ENCODE measurements at regions not wholly inside any gene's neighbourhood (a gene's known extent, or its start where the extent isn't known, plus 50 kb on each side); places are given as distances from the start of the nearest gene placed in this dataset.

GRCh38 chr12:76242813-76243550 is 105.2 kb downstream of the BBS10 start:
- BruUV-seq (replicated peaks): no TSS peak
- ChIA-PET POLR2A (ENCODE audit: unreplicated experiment) (no interaction called here), CTCF (no interaction called here)

GRCh38 chr12:76241371-76241770 is 106.8 kb downstream of the BBS10 start:
- no peaks in the 10 kb centered on the region for H3K79me2 ChIP-seq (ENCODE audit: low read depth)
- peaks cover 12% of the 10 kb centered on the region for H3K4me1 ChIP-seq (replicated peaks; ENCODE audit: insufficient read depth)
- H3K9me3 ChIP-seq (ENCODE audit: insufficient read depth, low read depth): no peaks in the 10 kb centered on the region; the same call in 1 of the 2 replicates
- no peaks in the 10 kb centered on the region for H3K27me3 ChIP-seq (ENCODE audit: insufficient read depth, low read depth)
- intact Hi-C loops (cut with micrococcal nuclease; ENCODE audit: unreplicated experiment): no loop called here
- H3K4me2 ChIP-seq: no peak overlapping the region
- H3K27ac ChIP-seq: no peak overlapping the region
- peaks cover 8% of the 10 kb centered on the region; the same call in 1 of the 2 replicates for H3F3A ChIP-seq (ENCODE audit: insufficient read depth, low read depth)
- DNase-seq: no peak
- ChIA-PET POLR2A (ENCODE audit: unreplicated experiment) (no interaction called here), CTCF (no interaction called here)
- no peak overlapping the region for H3K4me3 ChIP-seq
- no peaks in the 10 kb centered on the region for H3K36me3 ChIP-seq (ENCODE audit: low read depth)
- H3K9me2 ChIP-seq (ENCODE audit: insufficient read depth): no peaks in the 10 kb centered on the region
- no TSS peak for BruUV-seq (replicated peaks)
- no peaks in the 10 kb centered on the region for H4K20me1 ChIP-seq (ENCODE audit: insufficient read depth)
- H2AFZ ChIP-seq: no peak overlapping the region
- TF ChIP-seq CTCF (conservative IDR thresholded peaks at IDR 0.05): no peak
- no peak for TF ChIP-seq EZH2 (IDR thresholded peaks at IDR 0.05; ENCODE audit: low read depth)

More at GRCh38 chr12:76242813-76243550, 105.2 kb downstream of the BBS10 start:
- Histone ChIP-seq H3K79me2 (ENCODE audit: low read depth) (no peaks in the 10 kb centered on the region), H3F3A (ENCODE audit: insufficient read depth, low read depth) (no peaks in the 10 kb centered on the region), H2AFZ (no peak overlapping the region), H3K27ac (no peak overlapping the region), H4K20me1 (ENCODE audit: insufficient read depth) (no peaks in the 10 kb centered on the region), H3K4me3 (no peak overlapping the region), H3K27me3 (ENCODE audit: insufficient read depth, low read depth) (no peaks in the 10 kb centered on the region), H3K4me2 (no peak overlapping the region), H3K36me3 (ENCODE audit: low read depth) (no peaks in the 10 kb centered on the region), H3K4me1 (replicated peaks; ENCODE audit: insufficient read depth) (no peaks in the 10 kb centered on the region), H3K9me2 (ENCODE audit: insufficient read depth) (no peaks in the 10 kb centered on the region), H3K9me3 (ENCODE audit: insufficient read depth, low read depth) (no peaks in the 10 kb centered on the region)
- DNase-seq: no peak
- TF ChIP-seq EZH2 (IDR thresholded peaks at IDR 0.05; ENCODE audit: low read depth) (no peak), CTCF (conservative IDR thresholded peaks at IDR 0.05) (no peak)
- intact Hi-C loops (cut with micrococcal nuclease; ENCODE audit: unreplicated experiment): no loop called here

GRCh38 chr12:76240281-76240680 is 107.9 kb downstream of the BBS10 start:
- CTCF ChIA-PET: no interaction called here
- TF ChIP-seq EZH2 (IDR thresholded peaks at IDR 0.05; ENCODE audit: low read depth): no peak
- no peak for TF ChIP-seq CTCF (conservative IDR thresholded peaks at IDR 0.05)
- no peaks in the 10 kb centered on the region for H3K9me2 ChIP-seq (ENCODE audit: insufficient read depth)
- intact Hi-C loops (cut with micrococcal nuclease; ENCODE audit: unreplicated experiment): no loop called here
- no peaks in the 10 kb centered on the region for H3K27me3 ChIP-seq (ENCODE audit: insufficient read depth, low read depth)
- H3K4me3 ChIP-seq: no peak overlapping the region
- H3K27ac ChIP-seq: no peak overlapping the region
- peaks cover 13% of the 10 kb centered on the region; the same call in 1 of the 2 replicates for H3F3A ChIP-seq (ENCODE audit: insufficient read depth, low read depth)
- H3K79me2 ChIP-seq (ENCODE audit: low read depth): no peaks in the 10 kb centered on the region
- H3K36me3 ChIP-seq (ENCODE audit: low read depth): no peaks in the 10 kb centered on the region
- peaks cover 18% of the 10 kb centered on the region for H3K4me1 ChIP-seq (replicated peaks; ENCODE audit: insufficient read depth)
- H2AFZ ChIP-seq: no peak overlapping the region
- no peaks in the 10 kb centered on the region; the same call in 1 of the 2 replicates for H3K9me3 ChIP-seq (ENCODE audit: insufficient read depth, low read depth)
- DNase-seq: no peak
- POLR2A ChIA-PET (ENCODE audit: unreplicated experiment): no interaction called here
- no peaks in the 10 kb centered on the region for H4K20me1 ChIP-seq (ENCODE audit: insufficient read depth)
- no TSS peak for BruUV-seq (replicated peaks)
- no peak overlapping the region for H3K4me2 ChIP-seq

Data from PC-9 (cell line).